ENCODE measurements at regions not wholly inside any gene's neighbourhood (a gene's known extent, or its start where the extent isn't known, plus 50 kb on each side); places are given as distances from the start of the nearest gene placed in this dataset.

- no peak for TF ChIP-seq CTCF (IDR thresholded peaks at IDR 0.05; ENCODE audit: low read length, missing control alignments)
- DNase-seq (ENCODE audit: low read depth), result no peak
- H3K4me3 ChIP-seq (replicated peaks; ENCODE audit: low read depth, low read length), result no peak overlapping the region
Observed at GRCh38 chr3:180181387-180181786, 144.7 kb upstream of the PEX5L start.

GRCh38 chr3:180183346-180183745, 146.6 kb upstream of the PEX5L start:
- no peak for TF ChIP-seq CTCF (IDR thresholded peaks at IDR 0.05; ENCODE audit: low read length, missing control alignments)
- H3K4me3 ChIP-seq (replicated peaks; ENCODE audit: low read depth, low read length), result no peak overlapping the region
- DNase-seq (ENCODE audit: low read depth), result no peak

- no peak for DNase-seq (ENCODE audit: low read depth)
- no peak for TF ChIP-seq CTCF (IDR thresholded peaks at IDR 0.05; ENCODE audit: low read length, missing control alignments)
- no peak overlapping the region for H3K4me3 ChIP-seq (replicated peaks; ENCODE audit: low read depth, low read length)
Observed at GRCh38 chr3:180184816-180185215, 148.1 kb upstream of the PEX5L start.

- no peak for TF ChIP-seq CTCF (IDR thresholded peaks at IDR 0.05; ENCODE audit: low read length, missing control alignments)
Observed at GRCh38 chr3:180185650-180186049, 148.9 kb upstream of the PEX5L start.

GRCh38 chr3:180188512-180189309, 152.0 kb upstream of the PEX5L start:
- TF ChIP-seq CTCF (IDR thresholded peaks at IDR 0.05; ENCODE audit: low read length, missing control alignments), result no peak
- no peak for DNase-seq (ENCODE audit: low read depth)

More at GRCh38 chr3:180185650-180186049, 148.9 kb upstream of the PEX5L start:
- no peak for DNase-seq (ENCODE audit: low read depth)
- H3K4me3 ChIP-seq (replicated peaks; ENCODE audit: low read depth, low read length), result no peak overlapping the region

GRCh38 chr3:180189310-180189648, 152.5 kb upstream of the PEX5L start:
- H3K4me3 ChIP-seq (replicated peaks; ENCODE audit: low read depth, low read length), result no peak overlapping the region
- TF ChIP-seq CTCF (IDR thresholded peaks at IDR 0.05; ENCODE audit: low read length, missing control alignments), result no peak
- DNase-seq (ENCODE audit: low read depth), result no peak

More at GRCh38 chr3:180188512-180189309, 152.0 kb upstream of the PEX5L start:
- H3K4me3 ChIP-seq (replicated peaks; ENCODE audit: low read depth, low read length), result no peak overlapping the region

GRCh38 chr3:180196658-180197057, 159.9 kb upstream of the PEX5L start:
- no peak for TF ChIP-seq CTCF (IDR thresholded peaks at IDR 0.05; ENCODE audit: low read length, missing control alignments)
- no peak overlapping the region for H3K4me3 ChIP-seq (replicated peaks; ENCODE audit: low read depth, low read length)
- no peak for DNase-seq (ENCODE audit: low read depth)
